Duodenal mucosa (tissue), 2 donors: ENCODE measurements at regions not wholly inside any gene's neighbourhood (a gene's known extent, or its start where the extent isn't known, plus 50 kb on each side); places are given as distances from the start of the nearest gene placed in this dataset.
"Not testable (repeated sequence)": the region's sequence is repeated elsewhere in the genome, so short reads cannot be mapped to it uniquely, and the experiment has no call there.

Experiments used
- H3K27ac ChIP-seq: one replicate; pipeline ENCODE4 v1.7.0; 2013; ENCODE audit warnings: low read depth, low read length
- H3K27me3 ChIP-seq, 2 donors: one replicate each; pipeline ENCODE4 v1.7.0; 2013; ENCODE audit warnings: low read length in 2 of 2, control low read depth in 1 of 2; ENCODE audit not compliant: insufficient read depth in 2 of 2, control insufficient read depth in 1 of 2
- H3K36me3 ChIP-seq, 2 donors: one replicate each; pipeline ENCODE4 v1.7.0; 2013; ENCODE audit warnings: low read length in 2 of 2, control low read depth in 1 of 2; ENCODE audit not compliant: insufficient read depth in 2 of 2, control insufficient read depth in 1 of 2
- H3K4me1 ChIP-seq, 2 donors: one replicate each; pipeline ENCODE4 v1.7.0; 2013; ENCODE audit warnings: low read length in 2 of 2, control low read depth in 1 of 2; ENCODE audit not compliant: insufficient read depth in 2 of 2, control insufficient read depth in 1 of 2
- H3K4me3 ChIP-seq, 2 donors: one replicate each; pipeline ENCODE4 v1.7.0; 2013; ENCODE audit warnings: low read length in 2 of 2, low read depth in 1 of 2
- H3K9ac ChIP-seq, 2 donors: one replicate each; pipeline ENCODE4 v1.7.0; 2013; ENCODE audit warnings: low read length in 2 of 2, low read depth in 1 of 2
- H3K9me3 ChIP-seq, 2 donors: one replicate each; pipeline ENCODE4 v1.7.0; 2013; ENCODE audit warnings: low read length in 2 of 2, control low read depth in 1 of 2; ENCODE audit not compliant: control insufficient read depth in 1 of 2

GRCh38 chr2:167758292-167758691, 489.1 kb downstream of the STK39 start:
- H3K36me3 ChIP-seq, result no peaks in the 10 kb centered on the region
- H3K27me3 ChIP-seq, result no peaks in the 10 kb centered on the region
- H3K4me1 ChIP-seq, result peaks cover 0 to 13% of the 10 kb centered on the region in 2 donors
- H3K9ac ChIP-seq, result no peak overlapping the region
- no peak overlapping the region for H3K4me3 ChIP-seq
- no peak overlapping the region for H3K27ac ChIP-seq
- H3K9me3 ChIP-seq, result no peaks in the 10 kb centered on the region

DNA sequence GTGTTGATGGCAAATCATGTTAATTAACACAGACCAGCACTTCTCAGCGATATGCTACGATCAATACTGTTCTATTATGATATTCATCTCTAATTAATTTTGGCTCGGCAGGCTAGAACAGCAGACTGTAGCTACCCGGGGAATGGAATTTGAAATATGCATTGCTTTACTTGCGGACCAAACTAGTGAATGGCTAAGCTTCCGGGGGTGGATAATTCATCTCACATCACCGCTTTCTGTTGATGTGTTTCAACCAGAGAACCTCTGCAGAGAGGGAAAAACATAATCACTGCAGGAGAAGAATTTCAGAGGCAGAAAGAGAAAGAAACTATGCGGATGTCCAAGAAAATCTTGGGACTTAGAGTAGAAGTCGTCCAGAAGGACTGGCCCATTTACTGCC, 490.9 kb downstream of the STK39 start:
- no peak overlapping the region for H3K9ac ChIP-seq
- H3K9me3 ChIP-seq, result no peaks in the 10 kb centered on the region
- H3K27ac ChIP-seq, result no peak overlapping the region
- no peaks in the 10 kb centered on the region for H3K27me3 ChIP-seq
- no peak overlapping the region for H3K4me3 ChIP-seq
- no peaks in the 10 kb centered on the region for H3K36me3 ChIP-seq
- H3K4me1 ChIP-seq, result peaks cover 0 to 5% of the 10 kb centered on the region in 2 donors

- Histone ChIP-seq H3K36me3 (no peaks in the 10 kb centered on the region), H3K9me3 (no peaks in the 10 kb centered on the region), H3K4me3 (no peak overlapping the region), H3K9ac (no peak overlapping the region), H3K27me3 (no peaks in the 10 kb centered on the region), H3K4me1 (no peaks in the 10 kb centered on the region), H3K27ac (no peak overlapping the region)
Observed at GRCh38 chr2:167753142-167753541, 494.3 kb downstream of the STK39 start.

- Histone ChIP-seq H3K27me3 (no peaks in the 10 kb centered on the region), H3K9ac (no peak overlapping the region), H3K9me3 (no peaks in the 10 kb centered on the region), H3K4me3 (no peak overlapping the region), H3K27ac (no peak overlapping the region), H3K36me3 (no peaks in the 10 kb centered on the region), H3K4me1 (no peaks in the 10 kb centered on the region)
Observed at GRCh38 chr2:167752734-167753133, 494.7 kb downstream of the STK39 start.

DNA sequence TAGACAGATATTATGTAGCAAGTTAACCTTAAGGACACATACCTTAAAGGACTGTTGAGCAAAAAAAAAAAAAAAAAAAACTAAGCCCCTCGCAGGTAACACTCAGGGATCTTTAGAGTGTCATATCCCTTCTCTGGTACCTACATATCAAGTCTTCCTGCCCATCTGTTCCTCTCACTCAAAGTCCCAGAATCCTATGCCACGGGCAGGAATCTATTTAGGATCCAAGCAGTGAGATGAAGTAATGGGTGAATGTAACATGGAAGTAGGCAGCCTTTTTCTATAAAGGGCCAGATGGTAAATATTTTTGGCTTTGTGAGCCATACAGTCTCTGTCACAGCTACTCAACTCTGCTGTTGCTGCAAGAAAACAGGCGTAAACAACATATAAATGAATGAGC, 496.7 kb downstream of the STK39 start:
- Histone ChIP-seq H3K27ac (no peak overlapping the region), H3K4me3 (no peak overlapping the region), H3K9me3 (no peaks in the 10 kb centered on the region), H3K9ac (no peak overlapping the region), H3K36me3 (no peaks in the 10 kb centered on the region), H3K4me1 (no peaks in the 10 kb centered on the region), H3K27me3 (no peaks in the 10 kb centered on the region)

GRCh38 chr2:167749660-167750059, 497.7 kb downstream of the STK39 start:
- Histone ChIP-seq H3K4me3 (no peak overlapping the region), H3K27ac (no peak overlapping the region), H3K4me1 (no peaks in the 10 kb centered on the region), H3K36me3 (no peaks in the 10 kb centered on the region), H3K27me3 (no peaks in the 10 kb centered on the region), H3K9me3 (no peaks in the 10 kb centered on the region), H3K9ac (no peak overlapping the region)

DNA sequence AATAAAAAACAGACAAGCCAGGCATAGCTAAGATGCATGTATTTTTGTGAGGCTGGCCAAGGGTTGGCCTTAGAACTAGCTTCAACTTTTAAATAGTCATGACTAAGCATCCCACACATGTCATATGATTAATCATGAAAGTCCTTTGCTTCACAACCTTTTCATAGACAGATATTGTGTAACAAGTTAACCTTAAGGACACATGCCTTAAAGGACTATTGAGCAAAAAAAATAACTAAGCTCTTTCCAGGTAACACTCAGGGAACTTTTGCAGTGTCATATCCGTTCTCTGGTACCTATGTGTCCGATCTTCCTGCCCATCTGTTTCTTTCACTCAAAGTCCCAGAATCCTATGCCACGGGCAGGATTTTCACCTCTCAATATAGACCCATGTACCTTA, 498.4 kb downstream of the STK39 start:
- Histone ChIP-seq H3K4me3 (no peak overlapping the region), H3K9me3 (no peaks in the 10 kb centered on the region), H3K9ac (no peak overlapping the region), H3K36me3 (no peaks in the 10 kb centered on the region), H3K27ac (no peak overlapping the region), H3K4me1 (no peaks in the 10 kb centered on the region), H3K27me3 (no peaks in the 10 kb centered on the region)

DNA sequence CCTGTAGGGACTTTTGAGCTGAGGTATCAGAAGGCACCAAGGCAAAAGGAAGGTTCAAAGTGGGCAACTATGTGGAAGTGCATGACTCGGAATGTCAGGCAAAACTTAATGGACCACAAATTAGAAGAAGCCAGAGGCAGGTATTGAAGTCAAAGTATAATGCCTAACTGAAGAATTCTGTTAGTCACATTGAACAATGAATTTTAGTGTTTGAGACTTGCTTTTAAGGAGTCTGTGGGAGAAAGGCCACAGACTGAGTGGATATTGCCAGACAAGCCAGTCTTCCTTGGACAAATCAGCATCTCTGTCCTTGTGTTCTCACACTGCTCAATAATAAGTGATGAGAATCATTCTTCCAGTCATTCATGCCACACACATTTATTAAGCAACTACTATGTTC, 498.9 kb downstream of the STK39 start:
- Histone ChIP-seq H3K36me3 (no peaks in the 10 kb centered on the region), H3K27me3 (no peaks in the 10 kb centered on the region), H3K9ac (no peak overlapping the region), H3K4me1 (no peaks in the 10 kb centered on the region), H3K27ac (no peak overlapping the region), H3K9me3 (no peaks in the 10 kb centered on the region), H3K4me3 (no peak overlapping the region)

- H3K9me3 ChIP-seq, result no peaks in the 10 kb centered on the region
- H3K27me3 ChIP-seq, result no peaks in the 10 kb centered on the region
- H3K27ac ChIP-seq, result no peak overlapping the region
- no peak overlapping the region for H3K4me3 ChIP-seq
- no peak overlapping the region for H3K9ac ChIP-seq
- H3K36me3 ChIP-seq, result no peaks in the 10 kb centered on the region
- H3K4me1 ChIP-seq, result no peaks in the 10 kb centered on the region
Observed at GRCh38 chr2:167745667-167746066, 501.7 kb downstream of the STK39 start.

- H3K9me3 ChIP-seq, H3K4me1 ChIP-seq, H3K27ac ChIP-seq, H3K36me3 ChIP-seq, H3K4me3 ChIP-seq, H3K27me3 ChIP-seq, H3K9ac ChIP-seq: not testable (repeated sequence)
Observed at GRCh38 chr2:167739921-167740320, 507.5 kb downstream of the STK39 start.

GRCh38 chr2:167733747-167734146, 513.6 kb downstream of the STK39 start:
- H3K4me1 ChIP-seq, result no peaks in the 10 kb centered on the region
- no peaks in the 10 kb centered on the region for H3K9me3 ChIP-seq
- H3K27me3 ChIP-seq, result no peaks in the 10 kb centered on the region
- no peak overlapping the region for H3K27ac ChIP-seq
- no peak overlapping the region for H3K9ac ChIP-seq
- no peak overlapping the region for H3K4me3 ChIP-seq
- H3K36me3 ChIP-seq, result no peaks in the 10 kb centered on the region
